ENCODE measurements at regions not wholly inside any gene's neighbourhood (a gene's known extent, or its start where the extent isn't known, plus 50 kb on each side); places are given as distances from the start of the nearest gene placed in this dataset.

GRCh38 chr1:223022641-223023473, 120.2 kb downstream of the TLR5 start:
- no TSS peak for BruUV-seq (replicated peaks)
- POLR2A ChIA-PET, result no interaction called here
- intact Hi-C loops (cut with micrococcal nuclease), result no loop called here

More at GRCh38 chr1:223022641-223023473, 120.2 kb downstream of the TLR5 start:
- H3K36me3 ChIP-seq (ENCODE audit: control insufficient read depth, insufficient read depth, low read length), result no peaks in the 10 kb centered on the region
- H2AFZ ChIP-seq (ENCODE audit: low read depth, low read length), result no peak overlapping the region
- H3K79me2 ChIP-seq (ENCODE audit: control insufficient read depth, insufficient read depth, low read length), result no peaks in the 10 kb centered on the region
- 3% methylated on average over 7 of the region's 7 CpGs for WGBS (ENCODE audit: insufficient coverage, low coverage, missing lambda C conversion rate)
- H3K27me3 ChIP-seq (ENCODE audit: control insufficient read depth in 2 of 2, insufficient read depth in 2 of 2, low read length in 2 of 2), result peaks cover 9 to 24% of the 10 kb centered on the region in 2 experiments; a peak in 3 of 5 replicates
- no peak overlapping the region for H3K27ac ChIP-seq (ENCODE audit: extremely low read depth, low read depth, low read length)
- ATAC-seq (no peak; the same call in 2 of the 3 replicates), DNase-seq (ENCODE audit: extremely low read depth in 1 of 4, low spot score in 3 of 4) (no peak), FAIRE-seq (no peak)
- no peak overlapping the region for H3K9ac ChIP-seq (ENCODE audit: insufficient read depth in 1 of 2, low read depth in 2 of 2, low read length in 2 of 2)
- peaks cover 3% of the 10 kb centered on the region for H3K9me1 ChIP-seq (ENCODE audit: control insufficient read depth, insufficient read depth, low read length)
- TF ChIP-seq, protein P1, sequence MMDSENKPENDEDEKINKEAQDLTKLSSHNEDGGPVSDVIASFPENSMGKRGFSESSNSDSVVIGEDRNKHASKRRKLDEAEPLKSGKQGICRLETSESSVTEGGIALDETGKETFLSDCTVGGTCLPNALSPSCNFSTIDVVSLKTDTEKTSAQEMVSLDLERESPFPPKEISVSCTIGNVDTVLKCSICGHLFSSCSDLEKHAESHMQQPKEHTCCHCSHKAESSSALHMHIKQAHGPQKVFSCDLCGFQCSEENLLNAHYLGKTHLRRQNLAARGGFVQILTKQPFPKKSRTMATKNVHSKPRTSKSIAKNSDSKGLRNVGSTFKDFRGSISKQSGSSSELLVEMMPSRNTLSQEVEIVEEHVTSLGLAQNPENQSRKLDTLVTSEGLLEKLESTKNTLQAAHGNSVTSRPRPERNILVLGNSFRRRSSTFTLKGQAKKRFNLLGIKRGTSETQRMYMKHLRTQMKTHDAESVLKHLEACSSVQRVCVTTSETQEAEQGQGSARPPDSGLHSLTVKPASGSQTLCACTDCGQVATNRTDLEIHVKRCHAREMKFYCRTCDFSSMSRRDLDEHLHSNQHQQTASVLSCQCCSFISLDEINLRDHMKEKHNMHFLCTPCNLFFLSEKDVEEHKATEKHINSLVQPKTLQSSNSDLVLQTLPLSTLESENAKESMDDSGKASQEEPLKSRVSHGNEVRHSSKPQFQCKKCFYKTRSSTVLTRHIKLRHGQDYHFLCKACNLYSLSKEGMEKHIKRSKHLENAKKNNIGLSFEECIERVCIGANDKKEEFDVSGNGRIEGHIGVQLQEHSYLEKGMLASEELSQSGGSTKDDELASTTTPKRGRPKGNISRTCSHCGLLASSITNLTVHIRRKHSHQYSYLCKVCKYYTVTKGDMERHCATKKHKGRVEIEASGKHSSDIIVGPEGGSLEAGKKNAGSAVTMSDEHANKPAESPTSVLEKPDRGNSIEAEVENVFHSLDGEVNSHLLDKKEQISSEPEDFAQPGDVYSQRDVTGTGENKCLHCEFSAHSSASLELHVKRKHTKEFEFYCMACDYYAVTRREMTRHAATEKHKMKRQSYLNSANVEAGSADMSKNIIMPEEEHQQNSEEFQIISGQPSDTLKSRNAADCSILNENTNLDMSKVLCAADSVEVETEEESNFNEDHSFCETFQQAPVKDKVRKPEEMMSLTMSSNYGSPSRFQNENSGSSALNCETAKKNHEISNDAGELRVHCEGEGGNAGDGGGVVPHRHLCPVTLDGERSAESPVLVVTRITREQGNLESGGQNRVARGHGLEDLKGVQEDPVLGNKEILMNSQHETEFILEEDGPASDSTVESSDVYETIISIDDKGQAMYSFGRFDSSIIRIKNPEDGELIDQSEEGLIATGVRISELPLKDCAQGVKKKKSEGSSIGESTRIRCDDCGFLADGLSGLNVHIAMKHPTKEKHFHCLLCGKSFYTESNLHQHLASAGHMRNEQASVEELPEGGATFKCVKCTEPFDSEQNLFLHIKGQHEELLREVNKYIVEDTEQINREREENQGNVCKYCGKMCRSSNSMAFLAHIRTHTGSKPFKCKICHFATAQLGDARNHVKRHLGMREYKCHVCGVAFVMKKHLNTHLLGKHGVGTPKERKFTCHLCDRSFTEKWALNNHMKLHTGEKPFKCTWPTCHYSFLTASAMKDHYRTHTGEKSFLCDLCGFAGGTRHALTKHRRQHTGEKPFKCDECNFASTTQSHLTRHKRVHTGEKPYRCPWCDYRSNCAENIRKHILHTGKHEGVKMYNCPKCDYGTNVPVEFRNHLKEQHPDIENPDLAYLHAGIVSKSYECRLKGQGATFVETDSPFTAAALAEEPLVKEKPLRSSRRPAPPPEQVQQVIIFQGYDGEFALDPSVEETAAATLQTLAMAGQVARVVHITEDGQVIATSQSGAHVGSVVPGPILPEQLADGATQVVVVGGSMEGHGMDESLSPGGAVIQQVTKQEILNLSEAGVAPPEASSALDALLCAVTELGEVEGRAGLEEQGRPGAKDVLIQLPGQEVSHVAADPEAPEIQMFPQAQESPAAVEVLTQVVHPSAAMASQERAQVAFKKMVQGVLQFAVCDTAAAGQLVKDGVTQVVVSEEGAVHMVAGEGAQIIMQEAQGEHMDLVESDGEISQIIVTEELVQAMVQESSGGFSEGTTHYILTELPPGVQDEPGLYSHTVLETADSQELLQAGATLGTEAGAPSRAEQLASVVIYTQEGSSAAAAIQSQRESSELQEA (IDR thresholded peaks at IDR 0.05; ENCODE audit: low read depth), result no peak
- no peak for TF ChIP-seq DMBX1 (CRISPR knock-in tag; IDR thresholded peaks at IDR 0.05; ENCODE audit: borderline replicate concordance)
- no peak for TF ChIP-seq PRPF4 (IDR thresholded peaks at IDR 0.05; ENCODE audit: insufficient read depth, low read depth, low read length, poor library complexity, severe bottlenecking)
- TF ChIP-seq PTTG1 (tag; IDR thresholded peaks at IDR 0.05; ENCODE audit: low read depth), result no peak
- CTCF ChIA-PET (ENCODE audit: low intra/inter-chr PET ratio), result no interaction called here
- no peak overlapping the region for H3K4me2 ChIP-seq (ENCODE audit: insufficient read depth, low read length)
- H4K20me1 ChIP-seq (replicated peaks; ENCODE audit: control insufficient read depth, insufficient read depth, low read length), result no peaks in the 10 kb centered on the region
- H3K9me3 ChIP-seq (replicated peaks; ENCODE audit: control insufficient read depth, insufficient read depth, low read depth, low read length), result no peaks in the 10 kb centered on the region
- H3K4me3 ChIP-seq, result no peak overlapping the region
- H3K4me1 ChIP-seq (replicated peaks in 1 of 2; ENCODE audit: control insufficient read depth in 2 of 2, insufficient read depth in 2 of 2, low read length in 2 of 2), result no peaks in the 10 kb centered on the region
- in situ Hi-C loops (cut with MboI), result no loop called here
